Posterior vena cava (tissue), 2 donors: ENCODE measurements at regions not wholly inside any gene's neighbourhood (a gene's known extent, or its start where the extent isn't known, plus 50 kb on each side); places are given as distances from the start of the nearest gene placed in this dataset.
A peak's percentile ranks its signal among the peaks of the same experiment; 100 is the strongest.
"Not testable (repeated sequence)": the region's sequence is repeated elsewhere in the genome, so short reads cannot be mapped to it uniquely, and the experiment has no call there.

Experiments used
- DNase-seq: peaks from one replicate; pipeline ENCODE4 v3.0.0-alpha.2; 2020; ENCODE audit warnings: low spot score
- intact Hi-C, 2 donors: fragments of 100-400 bp; cut with DNase I; formaldehyde crosslinking; loops; one replicate each; pipeline versions ENCODE4 v1.14.1 to v1.14.2; 2022 to 2023
- donor health status: DM: yes; HTN: yes; CAD: no.
- donor health status: DM: yes; HTN: yes; CAD: no.

GRCh38 chr1:58941471-58942289, 157.8 kb upstream of the JUN start:
- no peak for DNase-seq
- intact Hi-C loops, result no loop called here

- intact Hi-C loops, result no loop called here
- no peak for DNase-seq
Observed at GRCh38 chr1:58942759-58943191, 158.9 kb upstream of the JUN start.

GRCh38 chr1:58943776-58944175, 159.9 kb upstream of the JUN start:
- intact Hi-C loops, result no loop called here
- DNase-seq, result no peak

- intact Hi-C loops, result no loop called here
- DNase-seq, result no peak
Observed at GRCh38 chr1:58944439-58944838, 160.6 kb upstream of the JUN start.

GRCh38 chr1:58946390-58946789, 162.5 kb upstream of the JUN start:
- intact Hi-C loops, result no loop called here
- no peak for DNase-seq

GRCh38 chr1:58948671-58949070, 164.8 kb upstream of the JUN start:
- DNase-seq, result no peak
- intact Hi-C loops, result no loop called here

GRCh38 chr1:58949551-58950220, 165.8 kb upstream of the JUN start:
- no peak for DNase-seq
- intact Hi-C loops, result no loop called here

GRCh38 chr1:58950897-58951296, 167.1 kb upstream of the JUN start:
- intact Hi-C loops, result no loop called here
- DNase-seq, result no peak

GRCh38 chr1:58953951-58954350, 170.1 kb upstream of the JUN start:
- intact Hi-C loops, DNase-seq: not testable (repeated sequence)

GRCh38 chr1:58963287-58963686, 179.4 kb upstream of the JUN start:
- DNase-seq, intact Hi-C loops: not testable (repeated sequence)

- intact Hi-C loops, result no loop called here
Observed at GRCh38 chr1:58964428-58964827, 180.6 kb upstream of the JUN start.

GRCh38 chr1:58964880-58965279, 181.0 kb upstream of the JUN start:
- intact Hi-C loops, result no loop called here
- no peak for DNase-seq

More at GRCh38 chr1:58964428-58964827, 180.6 kb upstream of the JUN start:
- no peak for DNase-seq

- intact Hi-C loops, result no loop called here
- no peak for DNase-seq
Observed at GRCh38 chr1:58966103-58966916, 182.5 kb upstream of the JUN start.

- no peak for DNase-seq
- intact Hi-C loops, result no loop called here
Observed at GRCh38 chr1:58966917-58967740, 183.3 kb upstream of the JUN start.

GRCh38 chr1:58968360-58968952, 184.6 kb upstream of the JUN start:
- intact Hi-C loops, result no loop called here
- DNase-seq, result peak; percentile 93

- DNase-seq, intact Hi-C loops: not testable (repeated sequence)
Observed at GRCh38 chr1:58969176-58969575, 185.3 kb upstream of the JUN start.

GRCh38 chr1:58971629-58972140, 187.8 kb upstream of the JUN start:
- no peak for DNase-seq
- intact Hi-C loops, result no loop called here

GRCh38 chr1:58975888-58976287, 192.0 kb upstream of the JUN start:
- DNase-seq, result no peak
- intact Hi-C loops, result no loop called here

GRCh38 chr1:58976294-58976693, 192.4 kb upstream of the JUN start:
- intact Hi-C loops, result no loop called here
- no peak for DNase-seq
